ENCODE measurements at regions not wholly inside any gene's neighbourhood (a gene's known extent, or its start where the extent isn't known, plus 50 kb on each side); places are given as distances from the start of the nearest gene placed in this dataset.

DNA sequence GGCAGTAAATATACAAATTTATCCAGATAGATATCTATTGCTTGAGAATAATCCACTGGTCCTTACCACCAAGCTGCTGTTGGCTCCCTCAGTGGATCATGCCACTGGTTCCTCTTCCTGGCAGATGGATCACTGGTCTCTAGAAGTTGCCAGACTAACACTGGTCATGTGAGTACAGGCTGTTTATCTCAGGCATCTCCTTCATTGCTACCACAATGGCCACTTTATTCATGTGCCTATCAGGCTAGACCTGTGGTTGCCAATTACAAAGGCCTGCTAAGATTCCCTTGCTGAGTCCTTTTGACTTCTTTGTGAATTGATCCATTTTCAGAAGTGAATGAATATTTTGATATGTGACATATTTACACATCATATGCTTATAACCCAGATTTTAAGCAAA is 1659.5 kb upstream of the PCDH20 start:
- Histone ChIP-seq H3K4me1 (ENCODE audit: control insufficient read depth, insufficient read depth, low read length) (no peaks in the 10 kb centered on the region), H3K4me2 (ENCODE audit: control insufficient read depth, insufficient read depth) (no peak overlapping the region), H3K27me3 (replicated peaks in 1 of 2; ENCODE audit: control insufficient read depth in 2 of 2, insufficient read depth in 2 of 2, low read length in 1 of 2) (no peaks in the 10 kb centered on the region), H3K9me3 (replicated peaks; ENCODE audit: control insufficient read depth, insufficient read depth, low read length) (no peaks in the 10 kb centered on the region), H2AFZ (ENCODE audit: control insufficient read depth, low read depth, low read length) (no peak overlapping the region), H3K79me2 (ENCODE audit: control insufficient read depth, insufficient read depth, low read length) (no peaks in the 10 kb centered on the region), H4K20me1 (ENCODE audit: control insufficient read depth, insufficient read depth) (no peaks in the 10 kb centered on the region), H3K36me3 (ENCODE audit: control insufficient read depth in 2 of 2, insufficient read depth in 2 of 2, low read length in 1 of 2) (no peaks in the 10 kb centered on the region), H3K4me3 (no peak overlapping the region), H3K27ac (ENCODE audit: control insufficient read depth, insufficient read depth) (no peak overlapping the region), H3K9ac (ENCODE audit: control insufficient read depth, insufficient read depth, low read length) (no peak overlapping the region)
- intact Hi-C loops (cut with micrococcal nuclease; ENCODE audit: unreplicated experiment) (no loop called here), in situ Hi-C loops (cut with MboI) (no loop called here)
- SMC1A ChIA-PET (ENCODE audit: uncharacterized antibody, unreplicated experiment): no interaction called here
- FAIRE-seq: no peak
- DNase-seq (ENCODE audit: low read depth, low spot score): no peak
- ATAC-seq: no peak
- POLR2A ChIA-PET: no interaction called here
- RAD21 ChIA-PET (ENCODE audit: unreplicated experiment): no interaction called here
- no TSS peak for BruUV-seq (replicated peaks)
- CTCF ChIA-PET: no interaction called here
- TF ChIP-seq ZNF24 (IDR thresholded peaks at IDR 0.05) (no peak), ZNF592 (IDR thresholded peaks at IDR 0.05) (no peak), NRF1 (conservative IDR thresholded peaks at IDR 0.05; ENCODE audit: low read depth, low read length) (no peak), JUND (IDR thresholded peaks at IDR 0.05; ENCODE audit: low read depth, low read length) (no peak), MYC (IDR thresholded peaks at IDR 0.05; ENCODE audit: insufficient read depth, insufficient read length, insufficient replicate concordance, low read length, severe bottlenecking) (no peak), GATAD2B (conservative IDR thresholded peaks at IDR 0.05; ENCODE audit: low read depth) (no peak), JUNB (IDR thresholded peaks at IDR 0.05) (no peak), IRF4 (IDR thresholded peaks at IDR 0.05; ENCODE audit: low read depth, low read length) (no peak), REST (IDR thresholded peaks at IDR 0.05; ENCODE audit: low read depth, low read length) (no peak), HSF1 (IDR thresholded peaks at IDR 0.05; ENCODE audit: low read depth, low read length) (no peak), RB1 (IDR thresholded peaks at IDR 0.05; ENCODE audit: borderline replicate concordance) (no peak), RFX5 (IDR thresholded peaks at IDR 0.05; ENCODE audit: low read depth, low read length) (no peak), BCL3 (IDR thresholded peaks at IDR 0.05; ENCODE audit: borderline replicate concordance, insufficient read depth, low read depth, low read length, poor library complexity, severe bottlenecking) (no peak), WRNIP1 (IDR thresholded peaks at IDR 0.05; ENCODE audit: borderline replicate concordance, low read depth, low read length) (no peak)
